Panc1 (cell line): ENCODE measurements at regions not wholly inside any gene's neighbourhood (a gene's known extent, or its start where the extent isn't known, plus 50 kb on each side); places are given as distances from the start of the nearest gene placed in this dataset.

Source experiments
- ATAC-seq: fragments of 200-7000 bp; cut with Tn5 transposase; 2 replicates; pipeline ENCODE4 v1.9.1; 2020; ENCODE audit warnings: mild to moderate bottlenecking, moderate library complexity
- BruUV-seq: library from RNA; stranded (reverse); fragments of 400-500 nt; replicated peaks from 2 replicates; lab custom pipeline; 2021; lab: Mats Ljungman, UMichigan
- CTCF ChIA-PET: fragments of 300-600 bp; sonication (Branson Sonifier 250); formaldehyde crosslinking; loops from one replicate; lab custom pipeline; 2022; ENCODE audit warnings: antibody characterized with exemption; lab: Charles Lee
- POLR2A ChIA-PET: fragments of 300-600 bp; sonication (Branson Sonifier 250); formaldehyde crosslinking; loops from one replicate; lab custom pipeline; 2022; ENCODE audit warnings: antibody characterized with exemption; lab: Charles Lee
- DNase-seq: peaks from one replicate; pipeline ENCODE4 v3.0.0-alpha.2; 2010; ENCODE audit warnings: low read depth, low spot score
- H3K27ac ChIP-seq: 2 replicates; pipeline ENCODE4 v1.5.1; 2011; ENCODE audit warnings: mild to moderate bottlenecking, low read length, inconsistent platforms
- H3K27me3 ChIP-seq: fragments of 200-500 bp; sonication (Bioruptor generic); 2 replicates; pipeline ENCODE4 v1.6.0; 2014; ENCODE audit warnings: low read length, inconsistent platforms; ENCODE audit not compliant: control insufficient read depth, insufficient read depth
- H3K36me3 ChIP-seq: fragments of 200-500 bp; sonication (Bioruptor generic); 2 replicates; pipeline ENCODE4 v1.5.1; 2014; ENCODE audit warnings: inconsistent platforms, mild to moderate bottlenecking, low read length, moderate library complexity; ENCODE audit not compliant: control insufficient read depth, insufficient read depth
- H3K4me1 ChIP-seq: 2 replicates; pipeline ENCODE4 v1.5.1; 2011; ENCODE audit warnings: inconsistent platforms, mild to moderate bottlenecking, low read length, moderate library complexity; ENCODE audit not compliant: control insufficient read depth, insufficient read depth
- H3K4me3 ChIP-seq, 2 experiments: 2 replicates each; pipeline ENCODE4 v1.5.1; 2011 to 2012; ENCODE audit warnings: low read depth in 2 of 2, low read length in 2 of 2, mild to moderate bottlenecking in 2 of 2, inconsistent platforms in 1 of 2, moderate library complexity in 1 of 2
- H3K9me3 ChIP-seq: fragments of 200-500 bp; sonication (Bioruptor generic); 2 replicates; pipeline ENCODE4 v1.5.1; 2014; ENCODE audit warnings: low read depth, mild to moderate bottlenecking, inconsistent platforms, low read length, moderate library complexity; ENCODE audit not compliant: control insufficient read depth, insufficient read depth
- POLR2AphosphoS5 ChIP-seq: IDR thresholded peaks from 2 replicates; pipeline ENCODE4 v1.6.1; 2012; ENCODE audit warnings: mild to moderate bottlenecking, low read depth, low read length, moderate library complexity
- SIN3A ChIP-seq: IDR thresholded peaks from 2 replicates; pipeline ENCODE4 v1.6.1; 2012; ENCODE audit warnings: low read depth, mild to moderate bottlenecking, low read length, moderate library complexity, borderline replicate concordance; ENCODE audit not compliant: insufficient read depth
- TCF7L2 ChIP-seq: IDR thresholded peaks from 2 replicates; pipeline ENCODE4 v1.6.1; 2011; ENCODE audit warnings: mild to moderate bottlenecking, low read depth, low read length, inconsistent platforms
- in situ Hi-C: cut with HindIII; loops from 2 replicates; pipeline ENCODE4 v1.10.0; 2016; ENCODE audit warnings: low sequenced_read_pairs, low pct_unique_long_range_greater_than_20kb
- intact Hi-C: fragments of 100-400 bp; cut with micrococcal nuclease; formaldehyde crosslinking; loops from one replicate; pipeline ENCODE4 v1.10.0; 2022; ENCODE audit not compliant: unreplicated experiment
- TF ChIP-seq, protein P1 (sequence below), 2 experiments: IDR thresholded peaks; 2 replicates each; pipeline ENCODE4 v1.6.1; 2011 to 2012; ENCODE audit warnings: low read depth in 2 of 2, control low read depth in 1 of 2, low read length in 1 of 2, mild to moderate bottlenecking in 1 of 2, moderate library complexity in 1 of 2; ENCODE audit not compliant: insufficient read depth in 1 of 2
- TF ChIP-seq, protein P2 (sequence below): fragments of 450-650 bp; IDR thresholded peaks from 2 replicates; pipeline ENCODE4 v1.5.1; 2017; ENCODE audit warnings: mild to moderate bottlenecking

DNA sequence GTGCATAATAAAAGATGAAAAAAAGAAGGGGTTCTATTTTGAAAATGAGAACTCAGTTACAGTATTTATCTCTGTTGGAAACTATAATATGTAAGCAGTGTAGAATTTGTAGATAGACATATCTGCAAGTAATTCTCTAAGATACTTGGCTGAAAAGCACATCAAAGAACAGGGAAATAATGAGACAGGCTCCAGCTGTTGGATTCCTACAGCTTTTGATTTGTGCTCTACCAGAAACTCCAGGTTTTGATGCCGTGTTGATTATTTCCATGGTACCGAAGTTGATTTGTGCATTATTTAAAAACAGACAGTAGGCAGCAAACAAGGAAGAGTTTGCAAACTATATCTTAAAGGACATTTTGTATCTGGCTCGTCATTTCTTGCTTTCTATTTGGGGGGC is 2098.7 kb upstream of the WWC1 start:
- ChIA-PET POLR2A (no interaction called here), CTCF (no interaction called here)
- no peak for ATAC-seq
- TF ChIP-seq, protein P1, sequence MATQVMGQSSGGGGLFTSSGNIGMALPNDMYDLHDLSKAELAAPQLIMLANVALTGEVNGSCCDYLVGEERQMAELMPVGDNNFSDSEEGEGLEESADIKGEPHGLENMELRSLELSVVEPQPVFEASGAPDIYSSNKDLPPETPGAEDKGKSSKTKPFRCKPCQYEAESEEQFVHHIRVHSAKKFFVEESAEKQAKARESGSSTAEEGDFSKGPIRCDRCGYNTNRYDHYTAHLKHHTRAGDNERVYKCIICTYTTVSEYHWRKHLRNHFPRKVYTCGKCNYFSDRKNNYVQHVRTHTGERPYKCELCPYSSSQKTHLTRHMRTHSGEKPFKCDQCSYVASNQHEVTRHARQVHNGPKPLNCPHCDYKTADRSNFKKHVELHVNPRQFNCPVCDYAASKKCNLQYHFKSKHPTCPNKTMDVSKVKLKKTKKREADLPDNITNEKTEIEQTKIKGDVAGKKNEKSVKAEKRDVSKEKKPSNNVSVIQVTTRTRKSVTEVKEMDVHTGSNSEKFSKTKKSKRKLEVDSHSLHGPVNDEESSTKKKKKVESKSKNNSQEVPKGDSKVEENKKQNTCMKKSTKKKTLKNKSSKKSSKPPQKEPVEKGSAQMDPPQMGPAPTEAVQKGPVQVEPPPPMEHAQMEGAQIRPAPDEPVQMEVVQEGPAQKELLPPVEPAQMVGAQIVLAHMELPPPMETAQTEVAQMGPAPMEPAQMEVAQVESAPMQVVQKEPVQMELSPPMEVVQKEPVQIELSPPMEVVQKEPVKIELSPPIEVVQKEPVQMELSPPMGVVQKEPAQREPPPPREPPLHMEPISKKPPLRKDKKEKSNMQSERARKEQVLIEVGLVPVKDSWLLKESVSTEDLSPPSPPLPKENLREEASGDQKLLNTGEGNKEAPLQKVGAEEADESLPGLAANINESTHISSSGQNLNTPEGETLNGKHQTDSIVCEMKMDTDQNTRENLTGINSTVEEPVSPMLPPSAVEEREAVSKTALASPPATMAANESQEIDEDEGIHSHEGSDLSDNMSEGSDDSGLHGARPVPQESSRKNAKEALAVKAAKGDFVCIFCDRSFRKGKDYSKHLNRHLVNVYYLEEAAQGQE (IDR thresholded peaks at IDR 0.05; ENCODE audit: insufficient read depth in 1 of 2, low read depth in 2 of 2, low read length in 1 of 2), result no peak
- TF ChIP-seq, protein P2, sequence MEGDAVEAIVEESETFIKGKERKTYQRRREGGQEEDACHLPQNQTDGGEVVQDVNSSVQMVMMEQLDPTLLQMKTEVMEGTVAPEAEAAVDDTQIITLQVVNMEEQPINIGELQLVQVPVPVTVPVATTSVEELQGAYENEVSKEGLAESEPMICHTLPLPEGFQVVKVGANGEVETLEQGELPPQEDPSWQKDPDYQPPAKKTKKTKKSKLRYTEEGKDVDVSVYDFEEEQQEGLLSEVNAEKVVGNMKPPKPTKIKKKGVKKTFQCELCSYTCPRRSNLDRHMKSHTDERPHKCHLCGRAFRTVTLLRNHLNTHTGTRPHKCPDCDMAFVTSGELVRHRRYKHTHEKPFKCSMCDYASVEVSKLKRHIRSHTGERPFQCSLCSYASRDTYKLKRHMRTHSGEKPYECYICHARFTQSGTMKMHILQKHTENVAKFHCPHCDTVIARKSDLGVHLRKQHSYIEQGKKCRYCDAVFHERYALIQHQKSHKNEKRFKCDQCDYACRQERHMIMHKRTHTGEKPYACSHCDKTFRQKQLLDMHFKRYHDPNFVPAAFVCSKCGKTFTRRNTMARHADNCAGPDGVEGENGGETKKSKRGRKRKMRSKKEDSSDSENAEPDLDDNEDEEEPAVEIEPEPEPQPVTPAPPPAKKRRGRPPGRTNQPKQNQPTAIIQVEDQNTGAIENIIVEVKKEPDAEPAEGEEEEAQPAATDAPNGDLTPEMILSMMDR, result no peak
- TF ChIP-seq SIN3A, result no peak
- no peak for TF ChIP-seq POLR2AphosphoS5
- no peak for TF ChIP-seq TCF7L2
- Histone ChIP-seq H3K4me3 (no peak overlapping the region), H3K27me3 (no peaks in the 10 kb centered on the region), H3K9me3 (no peaks in the 10 kb centered on the region), H3K27ac (no peak overlapping the region), H3K4me1 (no peaks in the 10 kb centered on the region), H3K36me3 (no peaks in the 10 kb centered on the region)
- no peak for DNase-seq
- in situ Hi-C loops (no loop called here), intact Hi-C loops (no loop called here)
- BruUV-seq, result no TSS peak

DNA sequence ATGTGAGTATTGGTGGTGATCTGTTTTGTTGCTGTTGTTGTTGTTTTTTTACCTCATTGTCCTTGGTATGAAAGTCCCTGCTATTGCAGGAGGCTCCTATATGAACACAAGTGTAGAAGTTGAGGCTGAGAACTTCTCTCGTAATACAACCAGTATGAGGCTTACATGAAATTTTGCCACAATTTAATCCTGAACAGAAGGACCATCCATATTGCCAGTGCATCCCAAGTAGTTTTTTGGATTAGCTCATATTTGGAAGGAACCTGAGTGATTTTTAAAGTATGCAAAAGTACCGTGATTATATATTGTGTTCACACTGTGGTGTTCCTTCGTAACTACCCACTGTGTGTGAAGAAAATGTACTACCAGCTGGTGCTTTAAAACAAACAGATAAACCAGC is 2095.5 kb upstream of the WWC1 start:
- no peaks in the 10 kb centered on the region for H3K9me3 ChIP-seq
- in situ Hi-C loops (no loop called here), intact Hi-C loops (no loop called here)
- H3K4me3 ChIP-seq, result no peak overlapping the region
- ChIA-PET CTCF (no interaction called here), POLR2A (no interaction called here)
- no TSS peak for BruUV-seq
- no peaks in the 10 kb centered on the region for H3K4me1 ChIP-seq
- no peak for TF ChIP-seq POLR2AphosphoS5
- TF ChIP-seq, protein P2, result no peak
- no peak for TF ChIP-seq TCF7L2
- TF ChIP-seq, protein P1 (IDR thresholded peaks at IDR 0.05; ENCODE audit: insufficient read depth in 1 of 2, low read depth in 2 of 2, low read length in 1 of 2), result no peak
- TF ChIP-seq SIN3A, result no peak
- DNase-seq (no peak), ATAC-seq (no peak)
- H3K36me3 ChIP-seq, result no peaks in the 10 kb centered on the region
- no peak overlapping the region for H3K27ac ChIP-seq
- no peaks in the 10 kb centered on the region for H3K27me3 ChIP-seq
